Cardiac fibroblast (primary cell): ENCODE measurements at regions not wholly inside any gene's neighbourhood (a gene's known extent, or its start where the extent isn't known, plus 50 kb on each side); places are given as distances from the start of the nearest gene placed in this dataset.

ENCODE experiments used
- DNase-seq, 2 donors: peaks; one replicate each; pipeline versions ENCODE4 v3.0.0 to v3.0.0-alpha.2; 2010; ENCODE audit warnings: low read depth in 2 of 2
- H3K4me3 ChIP-seq, 2 donors: replicated peaks in 1 of 2; 1 replicate in 1 of 2; 2 replicates in 1 of 2; pipeline ENCODE4 v1.5.1; 2011; ENCODE audit warnings: low read depth in 2 of 2, low read length in 2 of 2, mild to moderate bottlenecking in 2 of 2, moderate library complexity in 1 of 2
- TF ChIP-seq, protein P1 (sequence below): IDR thresholded peaks from one replicate; pipeline ENCODE4 v1.5.1; 2011; ENCODE audit warnings: low read depth, mild to moderate bottlenecking, low read length, inconsistent platforms

GRCh38 chr7:91796122-91796521 is 84.4 kb downstream of the MTERF1 start:
- TF ChIP-seq, protein P1, sequence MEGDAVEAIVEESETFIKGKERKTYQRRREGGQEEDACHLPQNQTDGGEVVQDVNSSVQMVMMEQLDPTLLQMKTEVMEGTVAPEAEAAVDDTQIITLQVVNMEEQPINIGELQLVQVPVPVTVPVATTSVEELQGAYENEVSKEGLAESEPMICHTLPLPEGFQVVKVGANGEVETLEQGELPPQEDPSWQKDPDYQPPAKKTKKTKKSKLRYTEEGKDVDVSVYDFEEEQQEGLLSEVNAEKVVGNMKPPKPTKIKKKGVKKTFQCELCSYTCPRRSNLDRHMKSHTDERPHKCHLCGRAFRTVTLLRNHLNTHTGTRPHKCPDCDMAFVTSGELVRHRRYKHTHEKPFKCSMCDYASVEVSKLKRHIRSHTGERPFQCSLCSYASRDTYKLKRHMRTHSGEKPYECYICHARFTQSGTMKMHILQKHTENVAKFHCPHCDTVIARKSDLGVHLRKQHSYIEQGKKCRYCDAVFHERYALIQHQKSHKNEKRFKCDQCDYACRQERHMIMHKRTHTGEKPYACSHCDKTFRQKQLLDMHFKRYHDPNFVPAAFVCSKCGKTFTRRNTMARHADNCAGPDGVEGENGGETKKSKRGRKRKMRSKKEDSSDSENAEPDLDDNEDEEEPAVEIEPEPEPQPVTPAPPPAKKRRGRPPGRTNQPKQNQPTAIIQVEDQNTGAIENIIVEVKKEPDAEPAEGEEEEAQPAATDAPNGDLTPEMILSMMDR: no peak
- DNase-seq: no peak
- H3K4me3 ChIP-seq: no peak overlapping the region

- TF ChIP-seq, protein P1: no peak
- no peak for DNase-seq
- no peak overlapping the region for H3K4me3 ChIP-seq
Observed at GRCh38 chr7:91798425-91798824, 82.1 kb downstream of the MTERF1 start.

GRCh38 chr7:91800389-91800788 is 80.1 kb downstream of the MTERF1 start:
- TF ChIP-seq, protein P1: no peak
- no peak for DNase-seq
- no peak overlapping the region for H3K4me3 ChIP-seq

DNA sequence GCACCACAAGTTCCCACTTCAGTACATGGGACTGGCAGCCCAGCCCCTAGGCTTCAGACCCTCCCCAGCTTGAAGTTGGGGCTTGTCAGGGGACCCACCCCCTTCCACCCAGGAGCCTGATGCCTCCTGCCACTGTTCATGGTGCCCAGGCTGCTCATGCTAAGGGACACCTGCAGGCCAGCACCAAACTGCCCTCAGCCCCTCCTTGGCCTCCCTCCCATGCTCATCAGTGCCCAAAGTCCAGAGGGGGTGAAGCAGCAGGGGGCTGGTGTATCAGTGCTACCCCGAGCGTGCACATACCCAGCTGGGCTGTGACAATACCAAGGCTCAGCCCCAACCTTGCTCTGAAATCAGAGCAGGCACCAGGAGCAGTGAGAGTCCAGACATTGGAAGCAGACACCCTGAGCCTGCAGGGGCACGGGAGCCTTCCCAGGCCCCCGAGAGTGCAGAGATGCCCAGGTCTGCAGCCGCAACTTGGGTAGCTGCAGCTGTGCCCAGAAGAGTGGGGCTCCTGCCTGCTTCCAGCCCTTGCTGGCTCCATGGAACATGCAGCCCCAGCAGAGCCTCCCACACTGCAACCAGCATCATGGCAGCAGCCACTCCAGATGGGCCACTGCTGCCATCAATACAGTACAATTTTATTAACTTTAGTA is 79.0 kb downstream of the MTERF1 start:
- TF ChIP-seq, protein P1: no peak
- DNase-seq: no peak
- no peak overlapping the region for H3K4me3 ChIP-seq

GRCh38 chr7:91811236-91811635 is 69.3 kb downstream of the MTERF1 start:
- no peak overlapping the region for H3K4me3 ChIP-seq

GRCh38 chr7:91811641-91812040 is 68.9 kb downstream of the MTERF1 start:
- no peak overlapping the region for H3K4me3 ChIP-seq
- DNase-seq: no peak
- TF ChIP-seq, protein P1: no peak

More at GRCh38 chr7:91811236-91811635, 69.3 kb downstream of the MTERF1 start:
- TF ChIP-seq, protein P1: no peak
- peak in 1 of 2 donors; percentile 10 for DNase-seq

DNA sequence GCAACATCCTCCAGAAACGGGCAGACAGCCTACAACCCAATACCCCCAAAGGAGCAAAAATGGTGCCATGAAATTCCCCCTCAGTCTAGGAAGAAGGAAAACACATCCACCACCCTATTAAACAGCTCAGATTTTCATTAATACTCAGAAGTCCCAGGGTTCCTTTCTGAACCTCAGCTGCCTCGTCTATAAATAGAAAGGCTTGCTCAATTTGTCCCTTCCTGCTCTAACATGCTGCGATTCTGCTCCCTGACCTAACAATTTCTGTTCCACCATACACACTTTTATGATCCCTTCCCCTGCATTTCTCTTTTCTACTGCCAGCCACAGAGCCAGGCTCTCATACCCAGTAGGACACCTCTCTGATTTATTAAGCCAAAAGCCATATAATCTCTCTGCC is 68.1 kb downstream of the MTERF1 start:
- DNase-seq: peak; percentile 4 to 16
- H3K4me3 ChIP-seq: no peak overlapping the region
- TF ChIP-seq, protein P1: no peak
